ENCODE measurements at regions not wholly inside any gene's neighbourhood (a gene's known extent, or its start where the extent isn't known, plus 50 kb on each side); places are given as distances from the start of the nearest gene placed in this dataset.
A peak's percentile ranks its signal among the peaks of the same experiment; 100 is the strongest.
"Not testable (repeated sequence)": the region's sequence is repeated elsewhere in the genome, so short reads cannot be mapped to it uniquely, and the experiment has no call there.

GRCh38 chr2:39875182-39875913 is 96.3 kb upstream of the THUMPD2 start:
- DNase-seq (ENCODE audit: low read depth in 1 of 2, low spot score in 1 of 2) = peak in 1 of 2 experiments; percentile 19
- in situ Hi-C loops (cut with HindIII; ENCODE audit: low pct_unique_long_range_greater_than_20kb, low sequenced_read_pairs) = no loop called here

GRCh38 chr2:39874236-39874635 is 95.2 kb upstream of the THUMPD2 start:
- DNase-seq (ENCODE audit: low read depth in 1 of 2, low spot score in 1 of 2) = no peak
- in situ Hi-C loops (cut with HindIII; ENCODE audit: low pct_unique_long_range_greater_than_20kb, low sequenced_read_pairs) = no loop called here
- TF ChIP-seq JUND (IDR thresholded peaks at IDR 0.05; ENCODE audit: low read depth) = no peak

More at GRCh38 chr2:39875182-39875913, 96.3 kb upstream of the THUMPD2 start:
- TF ChIP-seq JUND (IDR thresholded peaks at IDR 0.05; ENCODE audit: low read depth) = no peak

GRCh38 chr2:39873586-39873985 is 94.5 kb upstream of the THUMPD2 start:
- in situ Hi-C loops (cut with HindIII; ENCODE audit: low pct_unique_long_range_greater_than_20kb, low sequenced_read_pairs) = no loop called here
- no peak for TF ChIP-seq JUND (IDR thresholded peaks at IDR 0.05; ENCODE audit: low read depth)
- DNase-seq (ENCODE audit: low read depth in 1 of 2, low spot score in 1 of 2) = no peak

- DNase-seq (ENCODE audit: low read depth in 1 of 2, low spot score in 1 of 2) = no peak
- in situ Hi-C loops (cut with HindIII; ENCODE audit: low pct_unique_long_range_greater_than_20kb, low sequenced_read_pairs) = no loop called here
- no peak for TF ChIP-seq JUND (IDR thresholded peaks at IDR 0.05; ENCODE audit: low read depth)
These were observed 93.7 kb upstream of the THUMPD2 start for GRCh38 chr2:39872748-39873147.

DNA sequence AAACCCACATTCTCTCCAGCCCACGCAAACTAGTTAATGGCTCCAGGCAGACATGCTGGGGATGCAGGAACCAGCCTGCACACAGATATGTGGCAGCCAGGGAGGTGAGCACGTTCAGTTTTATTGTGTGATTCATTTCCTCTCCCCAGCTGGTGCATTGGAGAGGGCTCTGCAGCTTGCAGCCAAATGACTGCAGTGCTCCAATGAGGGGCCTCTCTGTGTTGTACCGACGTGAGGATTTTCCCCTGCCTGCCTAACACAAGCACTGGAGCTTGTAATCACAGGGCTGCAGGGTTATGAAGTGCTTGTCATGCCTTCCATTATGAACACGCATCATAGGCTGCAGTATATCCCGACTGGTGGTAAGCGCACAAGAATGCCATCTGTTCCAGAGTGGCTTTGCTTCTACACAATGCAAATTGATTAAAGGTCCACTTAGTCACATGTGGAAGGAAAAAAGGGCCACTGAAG is 92.3 kb upstream of the THUMPD2 start:
- no peak for DNase-seq (ENCODE audit: low read depth in 1 of 2, low spot score in 1 of 2)
- in situ Hi-C loops (cut with HindIII; ENCODE audit: low pct_unique_long_range_greater_than_20kb, low sequenced_read_pairs) = no loop called here

DNA sequence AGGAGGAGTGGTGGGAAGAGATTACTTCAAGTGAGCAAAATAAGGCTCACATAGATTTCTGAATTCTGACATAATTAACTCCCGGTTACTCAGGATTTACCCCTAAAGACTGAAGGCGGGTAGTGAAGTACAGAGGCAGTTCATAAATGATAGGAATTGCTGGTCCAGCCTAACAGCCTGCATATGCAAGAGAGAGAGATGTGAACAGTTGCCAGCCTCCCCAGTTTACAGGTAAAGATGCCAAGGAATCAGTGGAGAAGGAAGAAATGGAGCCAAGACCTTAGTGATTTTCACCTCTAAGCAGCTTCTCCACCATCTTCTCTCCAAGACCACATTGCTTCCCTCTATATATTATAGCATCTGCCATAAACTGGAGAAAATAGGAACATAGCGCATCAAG is 91.8 kb upstream of the THUMPD2 start:
- DNase-seq (ENCODE audit: low read depth in 1 of 2, low spot score in 1 of 2) = no peak
- in situ Hi-C loops (cut with HindIII; ENCODE audit: low pct_unique_long_range_greater_than_20kb, low sequenced_read_pairs) = no loop called here
- TF ChIP-seq JUND (IDR thresholded peaks at IDR 0.05; ENCODE audit: low read depth) = no peak

More for the DNA sequence above, 92.3 kb upstream of the THUMPD2 start:
- TF ChIP-seq JUND (IDR thresholded peaks at IDR 0.05; ENCODE audit: low read depth) = no peak

DNA sequence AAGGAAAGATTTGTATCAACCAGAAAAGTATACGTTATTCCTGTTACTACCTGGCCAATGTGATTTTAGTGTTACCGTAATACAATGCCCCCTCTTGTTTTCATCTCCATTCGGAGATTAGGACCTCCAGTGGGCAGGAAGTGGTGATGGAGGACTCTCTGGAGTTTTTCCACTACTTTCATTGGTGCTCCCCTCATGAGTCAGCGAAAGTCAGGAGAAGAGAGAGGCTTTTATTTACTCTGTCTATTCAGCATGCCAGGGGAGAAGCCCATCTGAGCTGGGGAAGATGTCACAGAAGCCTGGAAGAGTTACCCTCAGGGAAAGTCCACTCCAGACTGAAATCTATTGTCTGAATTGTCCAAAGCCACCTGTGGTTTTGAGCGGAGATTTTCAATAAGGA is 88.2 kb upstream of the THUMPD2 start:
- in situ Hi-C loops (cut with HindIII; ENCODE audit: low pct_unique_long_range_greater_than_20kb, low sequenced_read_pairs) = no loop called here
- no peak for TF ChIP-seq JUND (IDR thresholded peaks at IDR 0.05; ENCODE audit: low read depth)
- DNase-seq (ENCODE audit: low read depth in 1 of 2, low spot score in 1 of 2) = no peak

GRCh38 chr2:39865751-39866150 is 86.7 kb upstream of the THUMPD2 start:
- in situ Hi-C loops (cut with HindIII; ENCODE audit: low pct_unique_long_range_greater_than_20kb, low sequenced_read_pairs) = no loop called here
- no peak for DNase-seq (ENCODE audit: low read depth in 1 of 2, low spot score in 1 of 2)
- no peak for TF ChIP-seq JUND (IDR thresholded peaks at IDR 0.05; ENCODE audit: low read depth)

DNA sequence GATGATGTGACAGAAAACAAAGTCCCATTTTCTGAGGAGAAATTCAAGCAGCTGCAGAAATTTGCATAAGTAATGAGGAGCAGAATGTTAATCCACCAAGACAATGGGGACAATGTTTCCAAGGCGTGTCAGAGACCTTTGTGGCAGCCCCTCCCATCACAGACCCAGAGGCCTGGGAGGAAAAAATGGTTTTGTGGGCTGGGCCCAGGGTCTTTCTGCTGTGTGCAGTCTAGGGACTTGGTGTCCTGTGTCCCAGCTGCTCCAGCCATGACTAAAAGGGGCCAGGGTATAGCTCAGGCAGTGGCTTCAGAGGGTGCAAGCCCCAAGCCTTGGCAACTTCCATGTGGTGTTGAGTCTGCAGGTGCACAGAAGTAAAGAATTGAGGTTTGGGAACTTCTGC is 84.6 kb upstream of the THUMPD2 start:
- DNase-seq (ENCODE audit: low read depth in 1 of 2, low spot score in 1 of 2); in situ Hi-C loops (cut with HindIII; ENCODE audit: low pct_unique_long_range_greater_than_20kb, low sequenced_read_pairs): not testable (repeated sequence)

- no peak for DNase-seq (ENCODE audit: low read depth in 1 of 2, low spot score in 1 of 2)
- no peak for TF ChIP-seq JUND (IDR thresholded peaks at IDR 0.05; ENCODE audit: low read depth)
- in situ Hi-C loops (cut with HindIII; ENCODE audit: low pct_unique_long_range_greater_than_20kb, low sequenced_read_pairs) = no loop called here
These were observed 81.5 kb upstream of the THUMPD2 start for GRCh38 chr2:39860538-39860937.

DNA sequence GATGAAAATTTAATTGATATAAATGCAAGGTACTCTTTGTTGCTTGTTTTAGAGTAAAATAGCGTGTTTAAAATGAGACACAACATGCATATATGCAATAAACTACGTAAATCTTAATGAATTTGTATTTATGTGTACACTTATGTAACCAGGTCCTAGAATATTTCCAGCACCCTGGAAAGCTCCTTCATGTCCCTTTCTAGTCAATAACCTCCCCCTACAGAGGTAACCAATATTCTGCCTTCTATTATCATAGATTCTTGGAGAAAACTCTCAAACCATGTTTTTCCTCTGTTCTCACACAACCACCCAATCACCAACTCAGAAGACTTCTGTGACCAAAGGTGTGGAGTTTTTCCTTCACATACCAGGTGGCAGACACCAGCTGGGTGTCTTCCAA is 79.6 kb upstream of the THUMPD2 start:
- no peak for TF ChIP-seq JUND (IDR thresholded peaks at IDR 0.05; ENCODE audit: low read depth)
- in situ Hi-C loops (cut with HindIII; ENCODE audit: low pct_unique_long_range_greater_than_20kb, low sequenced_read_pairs) = no loop called here
- DNase-seq (ENCODE audit: low read depth in 1 of 2, low spot score in 1 of 2) = no peak

DNA sequence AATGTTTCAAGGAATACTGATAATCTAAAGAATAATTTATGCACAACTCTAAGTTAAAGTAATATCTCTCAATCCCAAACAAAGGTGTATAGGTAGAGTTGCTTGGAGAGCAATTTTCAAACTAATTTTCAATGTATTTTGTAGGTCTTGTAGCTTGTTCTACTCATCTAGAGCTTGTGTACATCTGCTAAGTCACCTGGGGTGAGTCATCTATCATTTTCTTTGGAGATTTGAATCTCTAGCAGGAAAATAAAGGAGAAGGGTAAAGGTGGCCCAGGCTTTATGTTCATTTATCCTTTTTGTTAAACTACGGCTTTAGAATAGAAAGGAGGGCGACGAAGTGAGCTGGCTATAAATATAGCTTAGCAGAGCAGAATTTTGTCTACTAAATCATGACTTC is 76.8 kb upstream of the THUMPD2 start:
- no peak for DNase-seq (ENCODE audit: low read depth in 1 of 2, low spot score in 1 of 2)
- in situ Hi-C loops (cut with HindIII; ENCODE audit: low pct_unique_long_range_greater_than_20kb, low sequenced_read_pairs) = no loop called here
- TF ChIP-seq JUND (IDR thresholded peaks at IDR 0.05; ENCODE audit: low read depth) = no peak

DNA sequence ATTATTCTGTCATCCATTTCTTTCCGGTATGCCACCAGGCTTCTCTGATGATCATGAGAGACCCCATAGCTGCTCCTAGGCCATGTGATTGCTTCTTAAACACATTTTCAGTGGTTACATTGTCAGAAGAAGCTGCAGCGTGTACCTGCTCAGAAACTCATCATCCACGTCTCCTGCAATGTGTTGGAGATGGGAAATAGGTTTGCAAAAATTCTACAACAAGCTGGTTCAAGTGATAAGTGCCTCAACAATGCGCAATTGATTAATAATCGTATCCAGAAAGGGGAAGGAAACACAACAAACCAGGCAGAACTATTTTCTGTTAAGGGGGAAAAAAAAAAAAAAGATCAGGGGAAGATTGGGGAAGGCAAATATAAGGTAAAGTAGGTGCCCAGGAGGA is 75.7 kb upstream of the THUMPD2 start:
- in situ Hi-C loops (cut with HindIII; ENCODE audit: low pct_unique_long_range_greater_than_20kb, low sequenced_read_pairs) = no loop called here

GRCh38 chr2:39852831-39853230 is 73.8 kb upstream of the THUMPD2 start:
- in situ Hi-C loops (cut with HindIII; ENCODE audit: low pct_unique_long_range_greater_than_20kb, low sequenced_read_pairs) = no loop called here
- no peak for TF ChIP-seq JUND (IDR thresholded peaks at IDR 0.05; ENCODE audit: low read depth)
- DNase-seq (ENCODE audit: low read depth in 1 of 2, low spot score in 1 of 2) = no peak

More for the DNA sequence above, 75.7 kb upstream of the THUMPD2 start:
- DNase-seq (ENCODE audit: low read depth in 1 of 2, low spot score in 1 of 2) = no peak
- no peak for TF ChIP-seq JUND (IDR thresholded peaks at IDR 0.05; ENCODE audit: low read depth)
